Transverse colon (tissue), 3 donors: ENCODE measurements at regions not wholly inside any gene's neighbourhood (a gene's known extent, or its start where the extent isn't known, plus 50 kb on each side); places are given as distances from the start of the nearest gene placed in this dataset.

Experiments
- EP300 ChIP-seq: sonication (generic); formaldehyde crosslinking; IDR thresholded peaks from one replicate; pipeline ENCODE4 v1.6.1; 2017; ENCODE audit warnings: antibody characterized with exemption, low read depth
- TF ChIP-seq, protein P1 (sequence below), 5 experiments: fragments of 200-600 bp in 3 of 5; fragments of 450-650 bp in 2 of 5; sonication (generic) in 3 of 5; IDR thresholded peaks; 1 replicate in 2 of 5; 2 replicates in 3 of 5; pipeline ENCODE4 v1.5.1; 2016 to 2017; ENCODE audit warnings: antibody characterized with exemption in 5 of 5, inconsistent platforms in 3 of 5, mild to moderate bottlenecking in 2 of 5, moderate library complexity in 1 of 5

DNA sequence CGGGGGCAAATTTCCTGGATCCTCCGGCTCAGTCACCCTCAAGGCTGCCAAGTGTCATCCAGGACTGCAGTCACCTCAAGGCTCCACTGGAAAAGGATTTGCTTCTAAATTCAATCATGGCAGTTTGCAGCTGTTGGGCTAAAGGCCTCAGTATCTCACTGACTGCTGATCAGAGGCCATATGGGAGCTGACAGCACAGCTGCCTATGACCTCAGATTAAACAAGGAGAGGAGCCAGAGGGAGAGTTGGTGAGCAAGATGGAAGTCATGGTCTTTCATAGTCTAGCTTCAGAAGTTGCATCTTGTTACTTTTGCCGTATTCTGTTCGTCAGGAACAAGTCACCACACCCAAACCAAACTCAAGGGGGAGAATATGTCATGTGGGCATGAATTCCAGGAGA lies 849.7 kb downstream of the UQCRFS1 start:
- no peak for TF ChIP-seq EP300
- TF ChIP-seq, protein P1, sequence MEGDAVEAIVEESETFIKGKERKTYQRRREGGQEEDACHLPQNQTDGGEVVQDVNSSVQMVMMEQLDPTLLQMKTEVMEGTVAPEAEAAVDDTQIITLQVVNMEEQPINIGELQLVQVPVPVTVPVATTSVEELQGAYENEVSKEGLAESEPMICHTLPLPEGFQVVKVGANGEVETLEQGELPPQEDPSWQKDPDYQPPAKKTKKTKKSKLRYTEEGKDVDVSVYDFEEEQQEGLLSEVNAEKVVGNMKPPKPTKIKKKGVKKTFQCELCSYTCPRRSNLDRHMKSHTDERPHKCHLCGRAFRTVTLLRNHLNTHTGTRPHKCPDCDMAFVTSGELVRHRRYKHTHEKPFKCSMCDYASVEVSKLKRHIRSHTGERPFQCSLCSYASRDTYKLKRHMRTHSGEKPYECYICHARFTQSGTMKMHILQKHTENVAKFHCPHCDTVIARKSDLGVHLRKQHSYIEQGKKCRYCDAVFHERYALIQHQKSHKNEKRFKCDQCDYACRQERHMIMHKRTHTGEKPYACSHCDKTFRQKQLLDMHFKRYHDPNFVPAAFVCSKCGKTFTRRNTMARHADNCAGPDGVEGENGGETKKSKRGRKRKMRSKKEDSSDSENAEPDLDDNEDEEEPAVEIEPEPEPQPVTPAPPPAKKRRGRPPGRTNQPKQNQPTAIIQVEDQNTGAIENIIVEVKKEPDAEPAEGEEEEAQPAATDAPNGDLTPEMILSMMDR (IDR thresholded peaks at IDR 0.05) = no peak
